Smooth muscle cell (in vitro differentiated cells): ENCODE measurements at regions not wholly inside any gene's neighbourhood (a gene's known extent, or its start where the extent isn't known, plus 50 kb on each side); places are given as distances from the start of the nearest gene placed in this dataset.

ENCODE experiments used
- DNase-seq: peaks from one replicate; lab custom pipeline; 2025; ENCODE audit not compliant: unreplicated experiment; lab: John Stamatoyannopoulos, UW
- H2AFZ ChIP-seq: fragments of 200-600 bp; sonication (generic); 2 replicates; pipeline ENCODE4 v1.6.0; 2016; ENCODE audit warnings: antibody characterized with exemption, low read depth, mild to moderate bottlenecking
- H3F3A ChIP-seq: fragments of 200-600 bp; sonication (generic); 2 replicates; pipeline ENCODE4 v1.6.0; 2017; ENCODE audit warnings: antibody characterized with exemption, low read depth
- H3K27ac ChIP-seq: fragments of 200-600 bp; sonication (generic); 2 replicates; pipeline ENCODE4 v1.5.1; 2016; ENCODE audit warnings: low read depth, mild to moderate bottlenecking
- H3K27me3 ChIP-seq: fragments of 200-600 bp; sonication (generic); 2 replicates; pipeline ENCODE4 v1.6.1; 2016; ENCODE audit warnings: low read depth, mild to moderate bottlenecking
- H3K36me3 ChIP-seq: fragments of 200-600 bp; sonication (generic); 2 replicates; pipeline ENCODE4 v1.5.1; 2016; ENCODE audit warnings: low read depth
- H3K4me1 ChIP-seq: fragments of 200-600 bp; sonication (generic); 2 replicates; pipeline ENCODE4 v1.5.1; 2016; ENCODE audit warnings: low read depth
- H3K4me2 ChIP-seq: fragments of 200-600 bp; sonication (generic); 2 replicates; pipeline ENCODE4 v1.6.0; 2016; ENCODE audit warnings: mild to moderate bottlenecking
- H3K4me3 ChIP-seq: fragments of 200-600 bp; sonication (generic); 2 replicates; pipeline ENCODE4 v1.5.1; 2016; ENCODE audit warnings: mild to moderate bottlenecking
- H3K79me2 ChIP-seq: fragments of 200-600 bp; sonication (generic); 2 replicates; pipeline ENCODE4 v1.6.0; 2016; ENCODE audit warnings: low read depth, mild to moderate bottlenecking
- H3K9ac ChIP-seq: fragments of 200-600 bp; sonication (generic); 2 replicates; pipeline ENCODE4 v1.6.0; 2016; ENCODE audit warnings: low read depth
- H3K9me3 ChIP-seq: fragments of 200-600 bp; sonication (generic); replicated peaks from 2 replicates; pipeline ENCODE4 v1.5.1; 2016; ENCODE audit warnings: low read depth
- H4K20me1 ChIP-seq: fragments of 200-600 bp; sonication (generic); 2 replicates; pipeline ENCODE4 v1.6.0; 2016; ENCODE audit warnings: low read depth
- CTCF ChIP-seq: fragments of 200-600 bp; sonication (generic); IDR thresholded peaks from 2 replicates; pipeline ENCODE4 v1.5.1; 2017; ENCODE audit warnings: borderline replicate concordance, mild to moderate bottlenecking, antibody characterized with exemption; ENCODE audit not compliant: insufficient read depth, poor library complexity, severe bottlenecking

GRCh38 chr1:106698660-106699059 lies 357.8 kb upstream of the PRMT6 start:
- H3K36me3 ChIP-seq, result no peaks in the 10 kb centered on the region
- H3K4me3 ChIP-seq, result no peak overlapping the region
- H3K4me2 ChIP-seq, result no peak overlapping the region
- no peaks in the 10 kb centered on the region for H3K9me3 ChIP-seq
- no peak overlapping the region for H2AFZ ChIP-seq
- H3K27me3 ChIP-seq, result no peaks in the 10 kb centered on the region
- no peaks in the 10 kb centered on the region for H3F3A ChIP-seq
- no peak for DNase-seq
- H3K27ac ChIP-seq, result no peak overlapping the region
- H3K4me1 ChIP-seq, result no peaks in the 10 kb centered on the region
- no peaks in the 10 kb centered on the region for H4K20me1 ChIP-seq
- no peak for TF ChIP-seq CTCF
- no peaks in the 10 kb centered on the region for H3K79me2 ChIP-seq
- no peak overlapping the region for H3K9ac ChIP-seq

- no peak overlapping the region for H3K9ac ChIP-seq
- no peak overlapping the region for H2AFZ ChIP-seq
- H3K4me3 ChIP-seq, result no peak overlapping the region
- no peaks in the 10 kb centered on the region for H3K27me3 ChIP-seq
- no peaks in the 10 kb centered on the region for H3K4me1 ChIP-seq
- no peak overlapping the region for H3K27ac ChIP-seq
- no peak overlapping the region for H3K4me2 ChIP-seq
- no peaks in the 10 kb centered on the region for H3F3A ChIP-seq
- TF ChIP-seq CTCF, result no peak
- H3K36me3 ChIP-seq, result no peaks in the 10 kb centered on the region
- no peaks in the 10 kb centered on the region for H3K79me2 ChIP-seq
- DNase-seq, result no peak
- no peaks in the 10 kb centered on the region for H3K9me3 ChIP-seq
- H4K20me1 ChIP-seq, result no peaks in the 10 kb centered on the region
Observed at GRCh38 chr1:106699433-106699832, 357.0 kb upstream of the PRMT6 start.

- no peaks in the 10 kb centered on the region for H3K79me2 ChIP-seq
- H2AFZ ChIP-seq, result no peak overlapping the region
Observed at GRCh38 chr1:106700211-106700610, 356.3 kb upstream of the PRMT6 start.

GRCh38 chr1:106705971-106706370 lies 350.5 kb upstream of the PRMT6 start:
- no peak overlapping the region for H3K27ac ChIP-seq
- no peaks in the 10 kb centered on the region for H3F3A ChIP-seq
- no peaks in the 10 kb centered on the region for H3K9me3 ChIP-seq
- no peaks in the 10 kb centered on the region for H3K36me3 ChIP-seq
- no peak overlapping the region for H3K9ac ChIP-seq
- H2AFZ ChIP-seq, result no peak overlapping the region
- no peaks in the 10 kb centered on the region for H3K27me3 ChIP-seq
- no peak for DNase-seq
- no peaks in the 10 kb centered on the region for H3K4me1 ChIP-seq
- no peak overlapping the region for H3K4me2 ChIP-seq
- H3K79me2 ChIP-seq, result no peaks in the 10 kb centered on the region
- no peaks in the 10 kb centered on the region for H4K20me1 ChIP-seq
- H3K4me3 ChIP-seq, result no peak overlapping the region
- TF ChIP-seq CTCF, result no peak

More at GRCh38 chr1:106700211-106700610, 356.3 kb upstream of the PRMT6 start:
- no peaks in the 10 kb centered on the region for H3K36me3 ChIP-seq
- DNase-seq, result no peak
- H3F3A ChIP-seq, result no peaks in the 10 kb centered on the region
- no peaks in the 10 kb centered on the region for H4K20me1 ChIP-seq
- no peak overlapping the region for H3K27ac ChIP-seq
- no peaks in the 10 kb centered on the region for H3K9me3 ChIP-seq
- H3K4me1 ChIP-seq, result no peaks in the 10 kb centered on the region
- H3K9ac ChIP-seq, result no peak overlapping the region
- H3K4me2 ChIP-seq, result no peak overlapping the region
- H3K27me3 ChIP-seq, result no peaks in the 10 kb centered on the region
- no peak for TF ChIP-seq CTCF
- H3K4me3 ChIP-seq, result no peak overlapping the region
